ENCODE measurements at regions not wholly inside any gene's neighbourhood (a gene's known extent, or its start where the extent isn't known, plus 50 kb on each side); places are given as distances from the start of the nearest gene placed in this dataset.
"Not testable (repeated sequence)": the region's sequence is repeated elsewhere in the genome, so short reads cannot be mapped to it uniquely, and the experiment has no call there.

GRCh38 chr6:85707515-85708145 is 64.9 kb upstream of the SYNCRIP start:
- not testable (repeated sequence) for DNase-seq

DNA sequence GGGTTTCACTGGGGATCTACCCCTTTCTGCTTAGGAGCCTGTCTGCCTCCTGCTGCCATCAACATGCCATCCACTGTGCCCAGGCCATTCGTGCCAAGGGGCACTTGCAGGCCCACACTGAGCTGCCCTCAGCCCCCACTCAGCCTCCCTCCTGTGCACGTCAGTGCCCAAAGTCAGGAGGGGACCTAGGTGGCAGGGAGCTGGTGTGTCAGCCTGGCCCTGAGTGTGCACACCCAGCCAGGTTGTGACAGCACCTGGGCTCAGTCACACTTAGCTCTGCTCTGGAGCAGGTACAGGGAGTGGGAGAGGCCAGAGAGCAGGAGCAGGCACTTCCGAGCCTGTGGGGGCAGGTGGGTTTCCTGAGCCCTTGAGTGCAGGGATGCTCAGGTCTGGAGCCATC is 63.6 kb upstream of the SYNCRIP start:
- no peak for DNase-seq

GRCh38 chr6:85705220-85705619 is 62.5 kb upstream of the SYNCRIP start:
- DNase-seq, result no peak

DNA sequence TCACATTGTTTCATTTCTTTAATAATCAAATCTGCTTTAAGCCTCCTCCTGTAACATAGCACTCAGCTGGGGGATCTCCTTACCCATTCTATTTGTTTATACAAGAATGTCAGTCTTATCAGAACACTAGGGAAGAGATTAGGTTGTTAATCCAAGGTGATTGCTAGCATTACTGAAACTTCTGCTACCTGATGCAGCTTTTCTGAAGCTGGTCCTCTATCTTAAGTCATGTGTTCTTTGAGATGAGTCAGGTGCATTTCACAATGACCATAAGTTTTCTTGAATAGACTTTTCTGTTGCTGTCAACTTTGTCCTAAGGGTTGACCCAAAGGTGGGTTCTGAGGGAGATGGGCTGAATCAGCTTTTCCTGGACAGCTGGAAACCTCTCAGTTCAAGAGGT is 60.7 kb upstream of the SYNCRIP start:
- no peak for DNase-seq
